GM18858 (cell line): ENCODE measurements at regions not wholly inside any gene's neighbourhood (a gene's known extent, or its start where the extent isn't known, plus 50 kb on each side); places are given as distances from the start of the nearest gene placed in this dataset.
A peak's percentile ranks its signal among the peaks of the same experiment; 100 is the strongest.

Source experiments
- ATAC-seq: cut with Tn5 transposase; IDR thresholded peaks from one replicate; pipeline ENCODE4 v1.9.1; 2021; ENCODE audit not compliant: unreplicated experiment

- no peak for ATAC-seq
These were observed 225.4 kb upstream of the ZFP64 start for GRCh38 chr20:52416953-52417352.

DNA sequence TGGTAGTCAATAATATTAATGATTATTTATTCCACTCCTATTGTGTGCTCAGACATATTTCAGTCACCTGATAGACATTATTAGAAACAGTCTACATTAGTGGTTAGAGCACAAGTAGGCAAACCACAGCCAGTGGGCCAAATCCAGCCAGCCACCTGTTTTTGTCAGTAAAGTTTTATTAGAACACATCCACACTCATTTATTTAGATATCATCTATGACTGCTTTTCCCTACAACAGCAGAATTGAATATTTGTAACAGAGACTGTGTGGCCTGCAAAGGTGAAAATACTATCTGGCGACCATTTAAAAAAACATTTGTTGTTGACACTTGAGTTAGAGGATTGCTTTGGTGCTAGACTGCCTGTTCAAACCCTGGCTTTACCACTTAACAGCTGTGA is 220.0 kb upstream of the ZFP64 start:
- no peak for ATAC-seq

GRCh38 chr20:52410731-52411234 is 219.2 kb upstream of the ZFP64 start:
- no peak for ATAC-seq

DNA sequence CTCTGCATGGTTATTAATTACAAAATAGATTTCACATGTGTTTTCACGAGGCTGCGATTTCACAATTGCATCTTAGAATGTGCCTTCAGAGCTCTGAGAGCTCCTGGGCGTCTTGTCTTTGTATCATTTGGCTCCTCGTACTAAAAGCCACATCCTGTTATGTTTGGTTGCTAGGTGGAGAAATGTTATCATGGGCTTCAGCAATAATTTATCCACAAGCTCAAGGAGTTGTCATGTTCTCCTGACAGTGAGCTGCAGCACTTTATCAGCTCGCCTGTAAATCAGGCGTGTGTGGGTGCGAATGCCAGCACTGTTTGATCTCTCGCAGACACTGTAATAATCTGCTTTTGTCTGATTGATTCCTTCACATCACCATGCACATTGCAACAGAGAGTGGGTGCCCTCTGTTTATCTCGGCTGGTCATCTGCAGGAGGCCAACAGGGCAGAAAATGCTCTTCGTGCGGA is 218.6 kb upstream of the ZFP64 start:
- no peak for ATAC-seq

DNA sequence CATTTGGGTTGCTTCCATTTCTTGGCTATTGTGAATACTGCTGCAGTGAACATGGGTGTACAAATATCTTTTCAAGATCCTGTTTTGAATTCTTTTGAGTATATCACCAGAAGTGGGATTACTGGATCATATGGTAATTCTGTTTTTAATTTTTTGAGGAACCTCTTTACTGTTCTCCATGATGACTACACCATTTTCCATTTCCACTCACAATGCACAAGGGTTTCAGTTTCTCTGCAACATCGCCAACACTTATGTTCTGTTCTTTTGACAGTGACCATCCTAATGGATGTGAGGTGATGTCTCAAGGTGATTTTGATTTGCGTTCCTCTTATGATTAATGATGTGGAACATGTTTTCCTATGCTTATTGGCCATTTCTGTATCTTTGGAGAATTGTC is 214.4 kb upstream of the ZFP64 start:
- no peak for ATAC-seq

- ATAC-seq, result peak; percentile 70
These were observed 213.8 kb upstream of the ZFP64 start for GRCh38 chr20:52405417-52405816.

- ATAC-seq, result no peak
These were observed 213.1 kb upstream of the ZFP64 start for GRCh38 chr20:52404671-52405070.

GRCh38 chr20:52402950-52403349 is 211.4 kb upstream of the ZFP64 start:
- no peak for ATAC-seq

DNA sequence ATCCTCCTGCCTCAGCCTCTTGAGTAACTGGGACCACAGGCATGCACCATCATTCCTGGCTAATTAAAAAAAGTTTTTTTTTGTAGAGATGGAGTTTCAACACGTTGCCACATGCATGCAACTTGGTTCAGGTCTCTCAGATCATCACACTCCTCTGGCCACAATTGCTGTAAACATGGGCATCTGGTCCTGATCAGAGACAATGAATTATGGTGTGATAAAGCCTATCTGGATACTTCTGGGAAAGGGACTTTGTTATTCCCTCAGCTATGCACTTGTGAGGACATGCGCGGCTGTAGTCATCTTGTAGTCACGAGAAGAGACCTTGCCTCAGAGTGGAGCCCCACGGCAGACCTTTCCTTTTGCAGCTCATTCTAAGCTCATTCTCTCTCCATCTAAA is 210.9 kb upstream of the ZFP64 start:
- ATAC-seq, result no peak

DNA sequence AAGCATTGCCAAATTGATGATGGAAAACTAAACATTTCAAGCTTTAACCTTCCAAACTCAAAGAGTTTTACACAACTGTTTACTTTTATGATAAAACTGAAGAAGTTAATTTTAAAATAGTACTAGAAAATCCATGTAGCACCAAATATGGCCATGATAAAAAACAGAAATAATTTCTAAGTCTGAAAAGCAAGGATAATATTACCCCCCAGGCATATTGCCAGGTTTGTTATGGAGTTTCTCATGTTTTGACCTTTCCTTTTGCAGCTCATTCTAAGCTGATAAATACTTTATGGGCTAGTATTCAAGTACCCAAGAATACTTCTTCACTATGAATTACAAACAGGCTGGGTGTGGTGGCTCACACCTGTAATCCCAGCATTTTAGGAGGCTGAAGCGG is 209.9 kb upstream of the ZFP64 start:
- no peak for ATAC-seq

DNA sequence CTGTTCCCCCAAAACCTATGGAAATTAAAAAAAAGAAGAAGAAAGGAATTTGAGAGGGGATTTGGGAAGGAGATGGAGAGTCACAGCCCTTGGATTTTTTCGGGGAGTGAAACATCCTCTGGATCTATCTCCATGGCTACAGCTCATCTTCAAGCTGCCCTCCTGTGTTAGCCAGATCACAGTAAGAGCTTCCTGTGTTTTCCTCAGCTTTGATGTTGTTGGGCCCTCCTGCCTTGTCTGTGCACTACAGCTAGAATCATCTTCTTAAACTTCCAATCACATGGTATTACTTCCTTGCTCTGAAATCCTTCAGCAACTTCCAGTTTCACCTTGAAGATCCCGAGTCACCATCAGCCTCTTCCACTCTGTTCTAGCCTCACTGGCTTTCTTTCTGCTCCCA is 207.8 kb upstream of the ZFP64 start:
- no peak for ATAC-seq

GRCh38 chr20:52389606-52390005 is 198.0 kb upstream of the ZFP64 start:
- no peak for ATAC-seq

- ATAC-seq, result no peak
These were observed 192.5 kb upstream of the ZFP64 start for GRCh38 chr20:52383995-52384621.

- ATAC-seq, result no peak
These were observed 191.4 kb upstream of the ZFP64 start for GRCh38 chr20:52382933-52383332.

DNA sequence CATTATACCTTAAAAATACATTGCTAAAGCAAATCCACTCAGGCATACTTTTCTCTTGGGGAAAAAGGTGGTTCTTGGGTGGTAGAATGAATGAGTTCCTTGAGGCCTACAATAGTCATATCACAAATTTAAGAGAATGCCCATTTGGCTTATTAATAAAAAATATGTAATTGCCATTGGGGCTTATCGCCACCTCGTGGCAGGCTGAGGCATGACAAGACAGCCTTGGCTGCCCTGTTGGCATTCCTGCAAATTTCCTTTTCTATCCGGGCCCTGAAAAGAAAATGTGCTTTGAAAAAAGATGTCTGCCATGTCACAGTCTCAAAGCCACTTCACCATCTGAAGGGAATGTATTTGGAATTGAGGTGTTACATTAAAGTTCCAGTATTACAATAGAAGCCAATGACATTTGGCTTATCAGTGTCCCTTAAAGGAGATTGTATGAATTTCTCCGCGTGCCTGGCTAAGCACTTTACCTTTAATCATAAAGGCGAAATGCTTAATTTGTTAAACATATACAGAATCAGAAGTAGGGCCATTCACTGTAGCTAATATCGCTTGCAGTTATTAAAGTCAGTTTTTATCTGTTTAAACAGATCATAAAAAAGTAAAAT is 188.3 kb upstream of the ZFP64 start:
- ATAC-seq, result no peak

GRCh38 chr20:52372169-52372568 is 180.6 kb upstream of the ZFP64 start:
- no peak for ATAC-seq

- ATAC-seq, result no peak
These were observed 174.1 kb upstream of the ZFP64 start for GRCh38 chr20:52365688-52366087.

DNA sequence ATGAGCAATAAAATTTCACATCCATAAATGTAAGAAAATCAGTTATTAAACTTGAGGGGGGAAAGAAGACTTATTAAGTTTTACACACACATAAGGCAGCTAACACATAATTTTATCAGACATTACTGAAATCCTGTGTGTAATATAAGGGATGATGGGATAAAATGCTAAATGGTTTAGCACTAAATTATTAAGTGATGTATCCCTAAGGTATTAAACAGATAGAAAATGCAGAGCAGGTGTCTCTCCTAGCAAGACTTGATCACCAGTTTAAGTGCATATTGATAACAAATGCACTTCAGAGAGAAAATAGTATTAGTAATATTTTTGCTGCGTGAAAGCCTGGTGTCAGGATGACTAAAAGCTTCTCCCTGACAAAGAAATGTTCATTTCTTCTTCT is 172.8 kb upstream of the ZFP64 start:
- ATAC-seq, result no peak

DNA sequence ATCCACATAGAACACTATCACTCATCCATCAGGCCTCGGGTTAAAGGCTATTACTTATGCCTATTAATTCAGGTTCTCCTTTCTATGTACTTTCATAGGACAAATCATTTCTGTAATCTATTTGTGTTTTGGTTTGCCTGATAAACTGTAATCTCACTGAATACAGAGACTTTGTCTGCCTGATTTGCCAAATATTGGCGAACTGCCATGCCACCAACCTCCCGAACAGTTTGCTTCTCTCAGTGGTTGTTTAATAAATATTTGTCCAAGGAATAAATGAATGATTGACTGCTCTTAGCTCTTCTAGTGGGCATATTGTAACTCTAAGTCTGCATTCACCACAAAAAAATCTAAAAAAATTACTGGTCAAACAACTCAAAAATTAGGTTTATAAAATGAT is 170.1 kb upstream of the ZFP64 start:
- ATAC-seq, result no peak

DNA sequence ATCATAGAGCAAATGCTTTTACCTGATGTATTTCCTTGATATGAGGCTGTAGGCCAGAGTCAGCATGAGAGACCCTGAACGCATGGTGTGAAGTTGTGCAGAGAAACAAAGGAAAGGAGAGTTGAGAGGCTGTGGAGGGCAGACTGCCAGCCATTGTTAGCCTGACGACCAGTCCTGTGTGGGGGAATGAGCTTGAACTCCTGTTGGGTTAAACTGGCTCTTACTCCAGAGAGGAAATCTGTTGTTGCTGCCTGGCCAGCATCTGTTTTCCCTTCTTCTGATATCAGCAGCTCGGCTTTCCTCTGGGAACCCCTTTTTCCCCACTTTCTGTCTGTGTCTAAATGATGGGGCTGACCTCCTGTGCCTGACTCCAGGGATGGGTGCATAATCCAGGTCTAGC is 158.2 kb upstream of the ZFP64 start:
- ATAC-seq, result no peak

- no peak for ATAC-seq
These were observed 156.9 kb upstream of the ZFP64 start for GRCh38 chr20:52348434-52348833.

DNA sequence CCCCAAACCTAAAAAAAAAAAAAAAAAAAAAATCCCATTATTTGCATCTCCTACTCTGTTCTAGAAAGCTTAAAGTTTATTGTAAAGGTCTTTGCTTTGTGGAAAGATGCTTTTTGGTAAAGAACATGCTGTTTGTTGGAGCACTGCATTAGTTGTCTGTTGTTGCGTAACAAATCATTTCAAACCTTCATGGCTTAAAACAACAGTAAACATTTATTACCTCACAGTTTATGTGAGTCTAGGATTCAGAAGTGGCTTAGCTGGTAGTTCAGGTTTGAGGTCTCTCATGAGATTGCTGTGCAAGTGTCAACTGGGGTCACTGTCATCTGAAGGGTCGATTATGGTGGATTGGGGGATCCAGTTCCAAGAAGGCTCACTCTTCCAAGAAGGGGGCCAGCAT is 155.2 kb upstream of the ZFP64 start:
- ATAC-seq, result no peak

DNA sequence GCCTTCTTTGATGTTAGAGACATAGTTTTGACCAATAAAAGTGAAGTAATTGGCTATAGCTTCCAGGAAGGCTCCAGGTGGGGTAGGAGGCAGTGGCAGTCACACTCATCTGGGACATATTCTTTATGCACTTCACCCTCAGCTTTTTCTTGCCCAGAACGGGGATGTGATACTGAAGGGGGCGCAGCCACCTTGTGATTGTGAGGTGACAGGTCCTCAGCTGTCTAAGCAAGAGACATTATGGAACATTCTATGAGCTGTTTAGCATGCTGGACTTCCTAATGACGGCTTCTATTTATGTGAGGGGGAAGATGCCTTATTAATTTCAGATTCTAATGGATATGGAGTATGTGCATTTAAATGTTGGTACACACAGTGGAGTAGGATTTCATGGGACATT is 151.3 kb upstream of the ZFP64 start:
- ATAC-seq, result no peak
